RWPE1 (cell line): ENCODE measurements at regions not wholly inside any gene's neighbourhood (a gene's known extent, or its start where the extent isn't known, plus 50 kb on each side); places are given as distances from the start of the nearest gene placed in this dataset.
"Not testable (repeated sequence)": the region's sequence is repeated elsewhere in the genome, so short reads cannot be mapped to it uniquely, and the experiment has no call there.

Experiments
- CTCF ChIA-PET: fragments of 350-600 bp; sonication (Branson Sonifier 250); formaldehyde crosslinking; extraction: SDS; loops from one replicate; lab custom pipeline; 2021; lab: Yijun Ruan, JAX
- POLR2A ChIA-PET: fragments of 400-600 bp; formaldehyde crosslinking; extraction: SDS; loops from one replicate; lab custom pipeline; 2020; ENCODE audit warnings: antibody characterized with exemption; ENCODE audit not compliant: low non-redundant PET; lab: Yijun Ruan, JAX
- DNase-seq: peaks from one replicate; pipeline ENCODE4 v3.0.0; 2012; ENCODE audit warnings: low spot score
- H3K27ac ChIP-seq: fragments of 450-650 bp; 2 replicates; pipeline ENCODE4 v1.5.1; 2017
- TF ChIP-seq, protein P1 (sequence below): fragments of 450-650 bp; conservative IDR thresholded peaks from 2 replicates; pipeline ENCODE4 v1.5.1; 2017; ENCODE audit warnings: low read depth, mild to moderate bottlenecking

- TF ChIP-seq, protein P1, sequence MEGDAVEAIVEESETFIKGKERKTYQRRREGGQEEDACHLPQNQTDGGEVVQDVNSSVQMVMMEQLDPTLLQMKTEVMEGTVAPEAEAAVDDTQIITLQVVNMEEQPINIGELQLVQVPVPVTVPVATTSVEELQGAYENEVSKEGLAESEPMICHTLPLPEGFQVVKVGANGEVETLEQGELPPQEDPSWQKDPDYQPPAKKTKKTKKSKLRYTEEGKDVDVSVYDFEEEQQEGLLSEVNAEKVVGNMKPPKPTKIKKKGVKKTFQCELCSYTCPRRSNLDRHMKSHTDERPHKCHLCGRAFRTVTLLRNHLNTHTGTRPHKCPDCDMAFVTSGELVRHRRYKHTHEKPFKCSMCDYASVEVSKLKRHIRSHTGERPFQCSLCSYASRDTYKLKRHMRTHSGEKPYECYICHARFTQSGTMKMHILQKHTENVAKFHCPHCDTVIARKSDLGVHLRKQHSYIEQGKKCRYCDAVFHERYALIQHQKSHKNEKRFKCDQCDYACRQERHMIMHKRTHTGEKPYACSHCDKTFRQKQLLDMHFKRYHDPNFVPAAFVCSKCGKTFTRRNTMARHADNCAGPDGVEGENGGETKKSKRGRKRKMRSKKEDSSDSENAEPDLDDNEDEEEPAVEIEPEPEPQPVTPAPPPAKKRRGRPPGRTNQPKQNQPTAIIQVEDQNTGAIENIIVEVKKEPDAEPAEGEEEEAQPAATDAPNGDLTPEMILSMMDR, result no peak
- CTCF ChIA-PET, result no interaction called here
- no peak overlapping the region for H3K27ac ChIP-seq
- POLR2A ChIA-PET, result interaction anchor here (0.6 kb wide), 1 partner anchor 256 kb away, joined by 4 read pairs; no protein-coding TSS in a partner anchor
- no peak for DNase-seq
Measured at GRCh38 chr2:234792621-234793022, 159.2 kb upstream of the SH3BP4 start.

GRCh38 chr2:234792096-234792495 is 159.7 kb upstream of the SH3BP4 start:
- DNase-seq, POLR2A ChIA-PET, CTCF ChIA-PET, H3K27ac ChIP-seq: not testable (repeated sequence)

GRCh38 chr2:234790380-234790779 is 161.4 kb upstream of the SH3BP4 start:
- POLR2A ChIA-PET, result no interaction called here
- TF ChIP-seq, protein P1, result no peak
- DNase-seq, result no peak
- CTCF ChIA-PET, result no interaction called here
- no peak overlapping the region for H3K27ac ChIP-seq

GRCh38 chr2:234789556-234790325 is 162.1 kb upstream of the SH3BP4 start:
- no peak overlapping the region for H3K27ac ChIP-seq

DNA sequence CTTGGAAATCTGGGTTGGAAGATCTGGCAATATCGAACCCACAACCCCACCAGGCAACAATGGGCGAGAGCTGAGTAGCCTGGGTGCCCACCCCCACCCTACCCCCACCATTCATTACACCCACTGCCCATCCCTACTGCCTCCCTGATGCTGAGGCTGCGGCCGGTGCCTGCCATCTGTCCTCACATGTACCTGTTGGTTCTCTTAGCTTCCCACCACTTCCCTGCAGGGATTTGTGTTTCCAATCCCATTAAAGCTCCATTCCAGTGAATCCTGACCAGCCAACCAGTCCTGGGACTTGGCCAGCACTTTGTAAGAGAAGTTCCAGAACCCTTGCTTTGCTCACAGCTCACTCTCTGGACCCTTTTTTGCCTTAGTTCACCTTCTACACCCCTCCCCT is 163.0 kb upstream of the SH3BP4 start:
- CTCF ChIA-PET, result interaction anchor here (0.6 kb wide), 1 partner anchor 1129 kb away, joined by 4 read pairs; no protein-coding TSS in a partner anchor
- no peak overlapping the region for H3K27ac ChIP-seq
- no peak for DNase-seq
- POLR2A ChIA-PET, result no interaction called here
- TF ChIP-seq, protein P1, result no peak

More at GRCh38 chr2:234789556-234790325, 162.1 kb upstream of the SH3BP4 start:
- CTCF ChIA-PET, result interaction anchor here (0.6 kb wide), 1 partner anchor 27 kb away, joined by 3 read pairs; no protein-coding TSS in a partner anchor
- TF ChIP-seq, protein P1, result no peak
- POLR2A ChIA-PET, result no interaction called here
- no peak for DNase-seq

DNA sequence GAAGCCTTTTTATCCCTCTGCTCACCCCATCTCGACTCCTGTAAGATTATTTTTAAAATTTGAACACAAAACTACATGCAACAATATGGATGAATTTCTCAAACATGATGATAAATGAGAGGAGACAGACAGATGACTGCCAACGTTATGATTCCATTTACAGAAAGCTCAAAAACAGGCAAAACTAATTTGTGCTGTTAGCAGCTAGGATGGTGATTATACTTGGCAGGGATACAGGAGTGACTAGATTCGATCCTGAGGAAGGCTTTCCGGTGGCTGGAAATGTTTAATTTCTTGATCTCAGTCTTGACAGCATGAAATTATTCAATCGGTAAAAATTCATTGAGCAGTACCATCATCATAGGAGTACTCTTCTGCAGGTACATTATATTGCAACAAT is 163.4 kb upstream of the SH3BP4 start:
- TF ChIP-seq, protein P1, result no peak
- ChIA-PET POLR2A (no interaction called here), CTCF (interaction anchor here (0.6 kb wide), 1 partner anchor 1130 kb away, joined by 4 read pairs; no protein-coding TSS in a partner anchor)
- no peak overlapping the region for H3K27ac ChIP-seq
- no peak for DNase-seq

GRCh38 chr2:234787114-234787513 is 164.7 kb upstream of the SH3BP4 start:
- POLR2A ChIA-PET, result no interaction called here
- TF ChIP-seq, protein P1, result no peak
- CTCF ChIA-PET, result no interaction called here
- DNase-seq, result no peak
- no peak overlapping the region for H3K27ac ChIP-seq
